Right cardiac atrium (tissue), 5 donors: ENCODE measurements at regions not wholly inside any gene's neighbourhood (a gene's known extent, or its start where the extent isn't known, plus 50 kb on each side); places are given as distances from the start of the nearest gene placed in this dataset.
"Not testable (repeated sequence)": the region's sequence is repeated elsewhere in the genome, so short reads cannot be mapped to it uniquely, and the experiment has no call there.

Experiments
- ATAC-seq, 2 donors: fragments of 200-7000 bp; cut with Tn5 transposase; one replicate each; pipeline versions ENCODE4 v1.8.0 to v1.9.1; 2020; ENCODE audit warnings: moderate library complexity in 2 of 2, mild to moderate bottlenecking in 1 of 2
- DNase-seq, 3 donors: peaks; one replicate each; pipeline ENCODE4 v3.0.0-alpha.2; 2020
- H3K27ac ChIP-seq: one replicate; pipeline ENCODE4 v1.5.1; 2013; ENCODE audit warnings: mild to moderate bottlenecking, low read length, control low read depth, moderate library complexity
- H3K27me3 ChIP-seq: one replicate; pipeline ENCODE4 v1.6.1; 2013; ENCODE audit not compliant: control insufficient read depth, insufficient read depth
- H3K4me1 ChIP-seq: one replicate; pipeline ENCODE4 v1.6.1; 2013; ENCODE audit warnings: low read length; ENCODE audit not compliant: control insufficient read depth, insufficient read depth
- H3K4me3 ChIP-seq: one replicate; pipeline ENCODE4 v1.5.1; 2013; ENCODE audit warnings: low read length, control low read depth
- H3K9me3 ChIP-seq: one replicate; pipeline ENCODE4 v1.6.1; 2013; ENCODE audit warnings: low read length; ENCODE audit not compliant: control insufficient read depth
- whole genome bisulfite sequencing: extraction: QIAGEN DNeasy Blood & Tissue Kit; methylation state at CpG from one replicate; pipeline ENCODE4 v1.1.7; 2013; 5-methylcytosine and 5-hydroxymethylcytosine counted together
- intact Hi-C, 4 donors: fragments of 100-400 bp; cut with DNase I; formaldehyde crosslinking; loops; one replicate each; pipeline versions ENCODE4 v1.11.0 to v1.14.0; 2022 to 2023
- donor health status: healthy with polysubstance abuse.
- donor health status: DM: no; HTN: yes; CAD: no.
- donor health status: DM: no; HTN: no; CAD: no.
- donor health status: DM: no; HTN: yes; CAD: no; lungs with severe emphysema.
- donor health status: DM: yes; HTN: yes; CAD: no.

- Histone ChIP-seq H3K9me3 (no peaks in the 10 kb centered on the region), H3K4me3 (no peak overlapping the region), H3K27me3 (no peaks in the 10 kb centered on the region), H3K4me1 (no peaks in the 10 kb centered on the region), H3K27ac (no peak overlapping the region)
- intact Hi-C loops = no loop called here
- ATAC-seq (no peak), DNase-seq (no peak)
- WGBS = 68% methylated on average over 2 of the region's 2 CpGs
Observed at GRCh38 chr21:18553786-18554185, 150.2 kb upstream of the TMPRSS15 start.

DNA sequence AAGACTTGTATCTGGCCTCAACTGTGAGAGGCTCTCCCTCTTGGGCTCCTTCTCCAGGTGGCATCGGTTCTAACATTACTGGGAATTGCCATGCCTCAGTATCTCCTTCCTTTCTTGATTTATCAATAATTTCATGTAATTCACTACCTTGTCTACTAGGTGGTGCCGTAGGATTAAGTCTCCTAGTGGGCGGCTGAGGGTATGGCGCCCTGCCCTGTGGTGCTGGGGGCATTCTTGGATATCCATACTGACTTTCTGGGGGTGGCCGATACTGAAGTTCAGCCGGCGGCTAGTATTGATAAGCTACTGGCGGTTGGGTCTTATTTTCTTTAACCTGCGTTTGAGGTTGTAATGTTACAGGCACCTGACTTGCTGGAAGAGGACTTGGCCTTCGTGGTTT lies 164.2 kb upstream of the TMPRSS15 start:
- H3K27me3 ChIP-seq, H3K27ac ChIP-seq, H3K4me1 ChIP-seq, ATAC-seq, H3K9me3 ChIP-seq, H3K4me3 ChIP-seq, DNase-seq, intact Hi-C loops: not testable (repeated sequence)
- WGBS = 89% methylated on average over 10 of the region's 10 CpGs

- WGBS = 52% methylated on average over 4 of the region's 4 CpGs
- no peak overlapping the region for H3K27ac ChIP-seq
Observed at GRCh38 chr21:18588001-18588662, 184.5 kb upstream of the TMPRSS15 start.

DNA sequence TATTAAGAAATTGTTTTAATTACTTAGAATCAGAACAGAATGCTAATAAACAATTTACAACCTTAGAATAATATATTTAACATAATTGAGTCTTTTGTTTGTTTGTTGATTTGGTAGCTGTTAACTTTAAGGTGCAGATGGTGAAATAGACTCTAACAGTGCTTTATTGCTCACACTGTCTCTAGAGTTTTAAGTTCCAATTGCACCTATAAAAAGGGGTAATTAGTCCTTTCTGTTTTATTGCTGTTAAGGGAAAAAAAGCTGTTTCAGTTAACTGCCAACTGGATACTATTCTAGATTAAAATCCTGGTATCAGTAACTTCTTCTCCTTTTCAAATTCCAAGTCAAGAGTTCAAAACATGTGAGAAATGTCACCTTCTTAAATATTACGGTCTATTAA lies 197.6 kb upstream of the TMPRSS15 start:
- H3K27me3 ChIP-seq = no peaks in the 10 kb centered on the region

More at GRCh38 chr21:18588001-18588662, 184.5 kb upstream of the TMPRSS15 start:
- no peaks in the 10 kb centered on the region for H3K4me1 ChIP-seq
- no peaks in the 10 kb centered on the region for H3K9me3 ChIP-seq
- DNase-seq = no peak
- H3K27me3 ChIP-seq = no peaks in the 10 kb centered on the region
- no peak for ATAC-seq
- intact Hi-C loops = no loop called here
- no peak overlapping the region for H3K4me3 ChIP-seq

GRCh38 chr21:18602711-18603110 lies 199.1 kb upstream of the TMPRSS15 start:
- H3K4me3 ChIP-seq = no peak overlapping the region
- intact Hi-C loops = no loop called here
- no peaks in the 10 kb centered on the region for H3K4me1 ChIP-seq
- ATAC-seq (no peak), DNase-seq (no peak)
- 74% methylated on average over 3 of the region's 3 CpGs for WGBS
- H3K27me3 ChIP-seq = no peaks in the 10 kb centered on the region
- H3K9me3 ChIP-seq = no peaks in the 10 kb centered on the region
- no peak overlapping the region for H3K27ac ChIP-seq

More for the DNA sequence above, 197.6 kb upstream of the TMPRSS15 start:
- intact Hi-C loops = no loop called here
- DNase-seq (no peak), ATAC-seq (no peak)
- Histone ChIP-seq H3K4me1 (no peaks in the 10 kb centered on the region), H3K9me3 (no peaks in the 10 kb centered on the region), H3K4me3 (no peak overlapping the region), H3K27ac (no peak overlapping the region)
- whole genome bisulfite sequencing = 95% methylated on average over 1 of the region's 1 CpG

DNA sequence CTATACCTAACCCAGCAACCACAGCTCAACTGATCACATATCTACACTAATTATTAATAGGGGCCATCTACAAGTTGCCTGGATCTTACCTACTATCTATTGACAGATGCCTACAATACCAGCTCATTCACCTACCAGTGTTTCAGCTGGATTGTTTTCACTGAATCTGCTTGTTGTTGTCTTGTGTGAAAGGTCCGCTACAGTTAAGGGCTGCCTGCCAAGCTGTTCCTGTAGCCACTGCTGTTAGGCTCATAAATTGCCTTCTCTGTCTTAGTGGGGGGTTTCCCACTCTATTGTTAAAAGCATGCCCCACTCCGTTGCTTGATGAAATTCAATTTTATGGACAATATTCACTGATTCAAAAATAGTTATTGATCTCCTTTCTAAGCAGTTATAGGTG lies 199.7 kb upstream of the TMPRSS15 start:
- intact Hi-C loops = no loop called here
- ATAC-seq = no peak
- Histone ChIP-seq H3K27ac (no peak overlapping the region), H3K27me3 (no peaks in the 10 kb centered on the region), H3K4me3 (no peak overlapping the region), H3K4me1 (no peaks in the 10 kb centered on the region), H3K9me3 (no peaks in the 10 kb centered on the region)
- WGBS = 45% methylated on average over 2 of the region's 2 CpGs
- no peak for DNase-seq

DNA sequence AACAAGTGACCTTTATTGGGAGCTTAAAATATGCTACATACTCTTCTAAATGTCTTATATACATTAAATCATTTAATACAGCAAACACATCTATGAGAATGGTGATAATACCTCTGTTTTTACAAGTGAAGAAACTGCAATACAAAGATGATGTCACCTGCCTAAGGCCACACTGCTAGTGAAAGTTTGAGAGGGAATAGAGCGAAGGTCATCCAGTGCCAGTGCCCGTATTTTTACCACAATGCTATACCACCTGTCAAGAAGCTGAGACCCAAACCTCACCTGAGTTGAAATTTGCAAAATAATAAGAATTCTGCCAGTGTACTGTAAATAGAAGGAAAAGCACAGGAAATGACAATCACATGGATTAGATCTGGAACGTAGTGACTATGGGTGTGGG lies 200.4 kb upstream of the TMPRSS15 start:
- Histone ChIP-seq H3K4me3 (no peak overlapping the region), H3K27me3 (no peaks in the 10 kb centered on the region), H3K4me1 (no peaks in the 10 kb centered on the region), H3K27ac (no peak overlapping the region), H3K9me3 (no peaks in the 10 kb centered on the region)
- 73% methylated on average over 3 of the region's 3 CpGs for WGBS
- DNase-seq = no peak
- intact Hi-C loops = no loop called here
- ATAC-seq = no peak

DNA sequence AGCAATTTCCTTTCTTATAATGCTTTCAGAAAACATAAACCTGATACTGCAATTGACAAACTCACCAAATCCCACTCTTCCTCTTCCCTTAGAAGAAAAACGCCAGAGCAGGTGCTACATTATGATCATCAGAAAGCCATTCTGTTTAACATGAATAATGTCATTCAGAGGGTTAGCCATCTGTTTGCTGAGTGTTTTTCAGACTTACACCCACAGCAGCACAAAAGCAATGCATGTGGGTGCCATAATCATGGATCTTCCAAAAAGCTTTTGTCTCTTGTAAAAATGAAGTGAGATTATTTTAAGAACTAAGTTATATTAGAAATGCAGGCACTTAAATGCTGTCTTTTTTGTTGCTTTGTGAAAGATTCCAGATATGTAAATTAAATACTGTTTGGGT lies 204.6 kb upstream of the TMPRSS15 start:
- Histone ChIP-seq H3K27ac (no peak overlapping the region), H3K4me3 (no peak overlapping the region), H3K4me1 (no peaks in the 10 kb centered on the region), H3K9me3 (no peaks in the 10 kb centered on the region), H3K27me3 (no peaks in the 10 kb centered on the region)
- DNase-seq = no peak
- intact Hi-C loops = no loop called here
- ATAC-seq = no peak
- 62% methylated on average over 1 of the region's 1 CpG for WGBS

- ATAC-seq (no peak), DNase-seq (no peak)
- H3K27ac ChIP-seq = no peak overlapping the region
- intact Hi-C loops = no loop called here
- H3K4me3 ChIP-seq = no peak overlapping the region
- no peaks in the 10 kb centered on the region for H3K4me1 ChIP-seq
- no peaks in the 10 kb centered on the region for H3K27me3 ChIP-seq
- 83% methylated on average over 3 of the region's 3 CpGs for WGBS
- no peaks in the 10 kb centered on the region for H3K9me3 ChIP-seq
Observed at GRCh38 chr21:18614303-18614702, 210.7 kb upstream of the TMPRSS15 start.

GRCh38 chr21:18617291-18617690 lies 213.7 kb upstream of the TMPRSS15 start:
- intact Hi-C loops = no loop called here
- no peak for ATAC-seq
- DNase-seq = no peak
- Histone ChIP-seq H3K9me3 (no peaks in the 10 kb centered on the region), H3K27ac (no peak overlapping the region), H3K27me3 (no peaks in the 10 kb centered on the region), H3K4me3 (no peak overlapping the region), H3K4me1 (no peaks in the 10 kb centered on the region)
- 84% methylated on average over 3 of the region's 3 CpGs for WGBS

- 73% methylated on average over 4 of the region's 4 CpGs for WGBS
- Histone ChIP-seq H3K27me3 (no peaks in the 10 kb centered on the region), H3K9me3 (no peaks in the 10 kb centered on the region), H3K4me1 (no peaks in the 10 kb centered on the region), H3K4me3 (no peak overlapping the region), H3K27ac (no peak overlapping the region)
- intact Hi-C loops = no loop called here
- ATAC-seq (no peak), DNase-seq (no peak)
Observed at GRCh38 chr21:18620436-18620835, 216.9 kb upstream of the TMPRSS15 start.

DNA sequence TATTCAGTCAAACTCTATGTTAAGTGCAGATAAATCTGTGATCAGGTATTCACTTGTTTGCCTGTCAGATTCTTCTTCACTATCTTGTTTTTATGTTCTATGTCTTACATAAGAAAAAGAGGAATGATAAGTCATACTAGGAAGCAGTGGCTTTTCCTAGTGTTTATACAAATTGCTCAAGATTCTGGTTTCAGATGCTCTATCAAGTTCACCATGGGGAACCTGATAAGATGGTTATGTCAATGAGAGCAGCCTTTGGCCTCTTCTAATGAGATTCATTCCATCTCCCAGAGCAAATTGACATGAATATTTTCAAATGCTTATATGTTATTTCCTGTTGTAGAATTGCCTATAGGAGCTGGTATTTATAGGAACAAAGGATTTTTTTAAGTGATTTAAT lies 218.8 kb upstream of the TMPRSS15 start:
- DNase-seq (no peak), ATAC-seq (no peak)
- intact Hi-C loops = no loop called here
- no peaks in the 10 kb centered on the region for H3K9me3 ChIP-seq
- H3K27ac ChIP-seq = no peak overlapping the region
- H3K4me3 ChIP-seq = no peak overlapping the region
- no peaks in the 10 kb centered on the region for H3K4me1 ChIP-seq
- no peaks in the 10 kb centered on the region for H3K27me3 ChIP-seq
